Suppressor macrophage (primary cell): ENCODE measurements at regions not wholly inside any gene's neighbourhood (a gene's known extent, or its start where the extent isn't known, plus 50 kb on each side); places are given as distances from the start of the nearest gene placed in this dataset.
A peak's percentile ranks its signal among the peaks of the same experiment; 100 is the strongest.

Experiments
- DNase-seq, 4 experiments: peaks; one replicate each; pipeline ENCODE4 v3.0.0-alpha.2; 2020 to 2022

- peak in 1 of 4 experiments; percentile 0 for DNase-seq
Observed at GRCh38 chrX:22325096-22325495, 52.4 kb downstream of the CBLL2 start.

- DNase-seq: no peak
Observed at GRCh38 chrX:22329783-22330182, 57.1 kb downstream of the CBLL2 start.

- DNase-seq: no peak
Observed at GRCh38 chrX:22338740-22339139, 66.0 kb downstream of the CBLL2 start.

- no peak for DNase-seq
Observed at GRCh38 chrX:22339459-22339858, 66.7 kb downstream of the CBLL2 start.

- DNase-seq: no peak
Observed at GRCh38 chrX:22340022-22340616, 67.4 kb downstream of the CBLL2 start.

GRCh38 chrX:22343192-22343591 is 70.5 kb downstream of the CBLL2 start:
- no peak for DNase-seq

- no peak for DNase-seq
Observed at GRCh38 chrX:22345884-22346283, 73.2 kb downstream of the CBLL2 start.

- no peak for DNase-seq
Observed at GRCh38 chrX:22347491-22347890, 74.8 kb downstream of the CBLL2 start.

- no peak for DNase-seq
Observed at GRCh38 chrX:22349116-22349515, 76.4 kb downstream of the CBLL2 start.

GRCh38 chrX:22351076-22351475 is 78.4 kb downstream of the CBLL2 start:
- no peak for DNase-seq

- no peak for DNase-seq
Observed at GRCh38 chrX:22351966-22352365, 79.3 kb downstream of the CBLL2 start.

GRCh38 chrX:22357621-22358020 is 84.9 kb downstream of the CBLL2 start:
- DNase-seq: no peak

GRCh38 chrX:22360129-22360528 is 87.4 kb downstream of the CBLL2 start:
- DNase-seq: no peak

GRCh38 chrX:22365460-22365859 is 92.7 kb downstream of the CBLL2 start:
- no peak for DNase-seq

- no peak for DNase-seq
Observed at GRCh38 chrX:22366166-22366702, 93.5 kb downstream of the CBLL2 start.

GRCh38 chrX:22366906-22367305 is 94.2 kb downstream of the CBLL2 start:
- no peak for DNase-seq

GRCh38 chrX:22373094-22373493 is 100.4 kb downstream of the CBLL2 start:
- no peak for DNase-seq

- no peak for DNase-seq
Observed at GRCh38 chrX:22373766-22374165, 101.1 kb downstream of the CBLL2 start.

- no peak for DNase-seq
Observed at GRCh38 chrX:22376369-22376768, 103.7 kb downstream of the CBLL2 start.

GRCh38 chrX:22378296-22378695 is 105.6 kb downstream of the CBLL2 start:
- no peak for DNase-seq

- no peak for DNase-seq
Observed at GRCh38 chrX:22383988-22384387, 111.3 kb downstream of the CBLL2 start.

- no peak for DNase-seq
Observed at GRCh38 chrX:22389556-22390179, 117.0 kb downstream of the CBLL2 start.

- DNase-seq: no peak
Observed at GRCh38 chrX:22392133-22392948, 119.6 kb downstream of the CBLL2 start.

- no peak for DNase-seq
Observed at GRCh38 chrX:22395372-22395771, 122.7 kb downstream of the CBLL2 start.
